NCI-H1417 treated with DMSO at 0.1 percent for 48 hours (cell line): ENCODE measurements at regions not wholly inside any gene's neighbourhood (a gene's known extent, or its start where the extent isn't known, plus 50 kb on each side); places are given as distances from the start of the nearest gene placed in this dataset.

Experiments
- DNase-seq: peaks from one replicate; lab custom pipeline; 2025; lab: John Stamatoyannopoulos, UW

- no peak for DNase-seq
Measured at GRCh38 chr20:55783381-55783780, 221.9 kb downstream of the CBLN4 start.

- no peak for DNase-seq
Measured at GRCh38 chr20:55782912-55783253, 222.4 kb downstream of the CBLN4 start.

GRCh38 chr20:55782224-55782911, 223.0 kb downstream of the CBLN4 start:
- DNase-seq = no peak

GRCh38 chr20:55778796-55779195, 226.5 kb downstream of the CBLN4 start:
- DNase-seq = no peak

- no peak for DNase-seq
Measured at GRCh38 chr20:55777641-55778040, 227.7 kb downstream of the CBLN4 start.

GRCh38 chr20:55776176-55776575, 229.1 kb downstream of the CBLN4 start:
- no peak for DNase-seq

- no peak for DNase-seq
Measured at GRCh38 chr20:55774628-55775027, 230.7 kb downstream of the CBLN4 start.

GRCh38 chr20:55761797-55762196, 243.5 kb downstream of the CBLN4 start:
- no peak for DNase-seq

GRCh38 chr20:55761100-55761499, 244.2 kb downstream of the CBLN4 start:
- DNase-seq = no peak

- DNase-seq = no peak
Measured at GRCh38 chr20:55760586-55760985, 244.7 kb downstream of the CBLN4 start.

GRCh38 chr20:55755861-55756260, 249.5 kb downstream of the CBLN4 start:
- no peak for DNase-seq

- DNase-seq = no peak
Measured at GRCh38 chr20:55755411-55755810, 249.9 kb downstream of the CBLN4 start.

GRCh38 chr20:55746723-55747122, 258.6 kb downstream of the CBLN4 start:
- DNase-seq = no peak

- no peak for DNase-seq
Measured at GRCh38 chr20:55745840-55746239, 259.5 kb downstream of the CBLN4 start.

GRCh38 chr20:55744896-55745295, 260.4 kb downstream of the CBLN4 start:
- no peak for DNase-seq

GRCh38 chr20:55741801-55742200, 263.5 kb downstream of the CBLN4 start:
- no peak for DNase-seq

GRCh38 chr20:55740076-55740475, 265.2 kb downstream of the CBLN4 start:
- DNase-seq = no peak

- no peak for DNase-seq
Measured at GRCh38 chr20:55730321-55730720, 275.0 kb downstream of the CBLN4 start.

GRCh38 chr20:55714736-55715135, 290.6 kb downstream of the CBLN4 start:
- DNase-seq = no peak

GRCh38 chr20:55714082-55714481, 291.2 kb downstream of the CBLN4 start:
- DNase-seq = no peak

- DNase-seq = no peak
Measured at GRCh38 chr20:55704458-55704857, 300.9 kb downstream of the CBLN4 start.

GRCh38 chr20:55701467-55701866, 303.9 kb downstream of the CBLN4 start:
- no peak for DNase-seq

GRCh38 chr20:55696520-55696919, 308.8 kb downstream of the CBLN4 start:
- DNase-seq = no peak

- DNase-seq = no peak
Measured at GRCh38 chr20:55693641-55694040, 311.7 kb downstream of the CBLN4 start.

- no peak for DNase-seq
Measured at GRCh38 chr20:55685841-55686240, 319.5 kb downstream of the CBLN4 start.
